ENCODE measurements at regions not wholly inside any gene's neighbourhood (a gene's known extent, or its start where the extent isn't known, plus 50 kb on each side); places are given as distances from the start of the nearest gene placed in this dataset.

- no peak for TF ChIP-seq CTCF (IDR thresholded peaks at IDR 0.05; ENCODE audit: insufficient read depth, low read length, poor library complexity, severe bottlenecking)
- no peak for TF ChIP-seq EZH2phosphoT487 (conservative IDR thresholded peaks at IDR 0.05; ENCODE audit: low read length)
Measured at GRCh38 chr2:57396355-57397098, 650.1 kb upstream of the VRK2 start.

All from SU-DHL-6 (cell line).